K562 (cell line): ENCODE measurements at regions not wholly inside any gene's neighbourhood (a gene's known extent, or its start where the extent isn't known, plus 50 kb on each side); places are given as distances from the start of the nearest gene placed in this dataset.

Experiments
- ATAC-seq: fragments of 200-7000 bp; cut with Tn5 transposase; 3 replicates; pipeline ENCODE4 v1.9.1; 2020; ENCODE audit warnings: moderate library complexity
- BruUV-seq: library from RNA; stranded (reverse); fragments of 400-500 nt; replicated peaks from 2 replicates; lab custom pipeline; 2021; lab: Mats Ljungman, UMichigan
- CTCF ChIA-PET: fragments of 300-600 bp; formaldehyde crosslinking; extraction: SDS; loops from one replicate; lab custom pipeline; 2021; ENCODE audit warnings: low intra/inter-chr PET ratio; lab: Yijun Ruan, JAX
- POLR2A ChIA-PET: fragments of 300-600, 350-650 bp; sonication (Branson Sonifier 250); formaldehyde crosslinking; extraction: SDS; loops from one replicate; lab custom pipeline; 2021; ENCODE audit warnings: antibody characterized with exemption, inconsistent platforms; lab: Yijun Ruan, JAX
- DNase-seq, 4 experiments: peaks; one replicate each; pipeline versions ENCODE4 v3.0.0 to v3.0.0-alpha.2; 2011 to 2018; ENCODE audit warnings: low spot score in 3 of 4, mixed read lengths in 3 of 4; ENCODE audit errors: extremely low read depth in 1 of 4
- FAIRE-seq: peaks from 2 replicates; lab custom pipeline; 2011; peaks lifted over from hg19 to GRCh38; lab: Jason Lieb, UNC
- H2AFZ ChIP-seq: 2 replicates; pipeline ENCODE4 v1.6.0; 2011; ENCODE audit warnings: low read depth, low read length, control low read depth, inconsistent platforms
- H3K27ac ChIP-seq: fragments of 200-600 bp; 3 replicates; pipeline ENCODE4 v1.8.0; 2011; ENCODE audit warnings: low read depth, mild to moderate bottlenecking, control low read depth, inconsistent platforms, low read length, moderate library complexity, mixed read lengths; ENCODE audit errors: extremely low read depth
- H3K27me3 ChIP-seq, 2 experiments: fragments of 300-600 bp in 1 of 2; 2 replicates in 1 of 2; 3 replicates in 1 of 2; pipeline versions ENCODE4 v1.6.0 to v1.8.0; 2011; ENCODE audit warnings: inconsistent platforms in 2 of 2, low read length in 2 of 2, mild to moderate bottlenecking in 1 of 2, mixed read lengths in 1 of 2, moderate library complexity in 1 of 2; ENCODE audit not compliant: control insufficient read depth in 2 of 2, insufficient read depth in 2 of 2
- H3K36me3 ChIP-seq: fragments of 300-600 bp; 3 replicates; pipeline ENCODE4 v1.8.0; 2011; ENCODE audit warnings: mild to moderate bottlenecking, low read length, inconsistent platforms; ENCODE audit not compliant: control insufficient read depth, insufficient read depth
- H3K4me1 ChIP-seq, 2 experiments: fragments of 200-600 bp in 1 of 2; replicated peaks in 1 of 2; 2 replicates in 1 of 2; 3 replicates in 1 of 2; pipeline versions ENCODE4 v1.5.1 to v1.8.0; 2011; ENCODE audit warnings: inconsistent platforms in 2 of 2, low read length in 2 of 2, mild to moderate bottlenecking in 1 of 2, mixed read lengths in 1 of 2, moderate library complexity in 1 of 2; ENCODE audit not compliant: control insufficient read depth in 2 of 2, insufficient read depth in 2 of 2
- H3K4me2 ChIP-seq: 2 replicates; pipeline ENCODE4 v1.6.1; 2011; ENCODE audit warnings: low read length, control low read depth, inconsistent platforms, mixed read lengths; ENCODE audit not compliant: insufficient read depth
- H3K4me3 ChIP-seq: fragments of 200-600 bp; sonication (generic), shearing (Covaris generic); 2 replicates; pipeline ENCODE4 v1.5.1; 2016; ENCODE audit warnings: control low read depth, inconsistent platforms
- H3K79me2 ChIP-seq: fragments of 200-600 bp; 3 replicates; pipeline ENCODE4 v1.8.0; 2011; ENCODE audit warnings: low read length, inconsistent platforms; ENCODE audit not compliant: control insufficient read depth, insufficient read depth
- H3K9ac ChIP-seq, 2 experiments: 2 replicates each; pipeline versions ENCODE4 v1.6.0 to v1.6.1; 2011; ENCODE audit warnings: low read depth in 2 of 2, low read length in 2 of 2, control low read depth in 1 of 2, inconsistent platforms in 1 of 2, mild to moderate bottlenecking in 1 of 2, mixed read lengths in 1 of 2; ENCODE audit not compliant: insufficient read depth in 1 of 2
- H3K9me1 ChIP-seq: one replicate; pipeline ENCODE4 v1.6.0; 2011; ENCODE audit warnings: inconsistent platforms, mild to moderate bottlenecking, low read length, moderate library complexity; ENCODE audit not compliant: control insufficient read depth, insufficient read depth
- H3K9me3 ChIP-seq: replicated peaks from 2 replicates; pipeline ENCODE4 v1.5.1; 2011; ENCODE audit warnings: low read depth, low read length, inconsistent platforms; ENCODE audit not compliant: control insufficient read depth, insufficient read depth
- H4K20me1 ChIP-seq: replicated peaks from 2 replicates; pipeline ENCODE4 v1.6.1; 2011; ENCODE audit warnings: low read length, inconsistent platforms, mixed read lengths; ENCODE audit not compliant: control insufficient read depth, insufficient read depth
- ATF2 ChIP-seq: sonication (generic); formaldehyde crosslinking; IDR thresholded peaks from 2 replicates; pipeline ENCODE4 v1.8.1; 2022; ENCODE audit warnings: missing genetic modification reagents
- BACH1 ChIP-seq: fragments of 200-800 bp; sonication (Bioruptor generic); IDR thresholded peaks from 2 replicates; pipeline ENCODE4 v1.6.1; 2016; ENCODE audit warnings: missing genetic modification characterization, missing compliant biosample characterization
- CHD2 ChIP-seq: IDR thresholded peaks from 2 replicates; pipeline ENCODE4 v1.6.1; 2011; ENCODE audit warnings: low read depth, low read length
- GMEB1 ChIP-seq: fragments of 250-450 bp; sonication (Bioruptor Pico); IDR thresholded peaks from 2 replicates; pipeline ENCODE4 v1.4.0; 2020; ENCODE audit warnings: mild to moderate bottlenecking
- LCOR ChIP-seq: sonication (generic); formaldehyde crosslinking; IDR thresholded peaks from 2 replicates; pipeline ENCODE4 v1.8.0; 2022; ENCODE audit warnings: mild to moderate bottlenecking, missing genetic modification reagents
- TFE3 ChIP-seq: fragments of 450-650 bp; formaldehyde crosslinking; IDR thresholded peaks from 2 replicates; pipeline ENCODE4 v1.4.0; 2020; ENCODE audit warnings: mild to moderate bottlenecking, mixed read lengths
- ZNF143 ChIP-seq: sonication (generic); formaldehyde crosslinking; IDR thresholded peaks from 2 replicates; pipeline ENCODE4 v1.9.0; 2022; ENCODE audit warnings: mild to moderate bottlenecking, missing genetic modification reagents
- ZNF282 ChIP-seq: sonication (generic); formaldehyde crosslinking; IDR thresholded peaks from 2 replicates; pipeline ENCODE4 v1.8.1; 2023; ENCODE audit warnings: missing genetic modification reagents
- ZNF408 ChIP-seq: fragments of 250-450 bp; sonication (Bioruptor Pico); IDR thresholded peaks from 2 replicates; pipeline ENCODE4 v1.4.0; 2020; ENCODE audit warnings: low read depth, mild to moderate bottlenecking, moderate library complexity
- ZNF445 ChIP-seq: fragments of 250-450 bp; sonication (Bioruptor Pico); IDR thresholded peaks from 2 replicates; pipeline ENCODE4 v1.4.0; 2020; ENCODE audit warnings: low read depth, mild to moderate bottlenecking, moderate library complexity
- ZNF77 ChIP-seq: fragments of 250-450 bp; sonication (Bioruptor Pico); IDR thresholded peaks from 2 replicates; pipeline ENCODE4 v1.5.0; 2020
- ZNF79 ChIP-seq: fragments of 250-450 bp; sonication (Bioruptor Pico); IDR thresholded peaks from 2 replicates; pipeline ENCODE4 v1.4.0; 2020; ENCODE audit warnings: low read depth, mild to moderate bottlenecking, moderate library complexity
- WGBS: fragments of 100-300 bp; shearing (Covaris generic); methylation state at CpG from one replicate; pipeline ENCODE4 v1.1.6; 2016; ENCODE audit warnings: low coverage, mixed read lengths; ENCODE audit not compliant: insufficient coverage; ENCODE audit errors: missing lambda C conversion rate; 5-methylcytosine and 5-hydroxymethylcytosine counted together
- in situ Hi-C: fragments of 300-500 bp; cut with MboI; formaldehyde crosslinking; loops from 4 replicates; pipeline ENCODE4 v1.15.0; 2018; ENCODE audit warnings: inconsistent platforms, mixed read lengths
- intact Hi-C: fragments of 100-400 bp; cut with micrococcal nuclease; formaldehyde crosslinking; loops from 2 replicates; pipeline ENCODE4 v1.14.2; 2022

GRCh38 chr6:137647762-137648447 lies 153.7 kb upstream of the OLIG3 start:
- Histone ChIP-seq H3K9me3 (no peaks in the 10 kb centered on the region), H3K4me1 (no peaks in the 10 kb centered on the region), H3K9me1 (no peaks in the 10 kb centered on the region), H3K27me3 (peaks cover 0 to 5% of the 10 kb centered on the region in 2 experiments; a peak in 1 of 5 replicates), H3K36me3 (no peaks in the 10 kb centered on the region), H2AFZ (no peak overlapping the region), H3K9ac (no peak overlapping the region), H4K20me1 (no peaks in the 10 kb centered on the region), H3K4me2 (no peak overlapping the region), H3K4me3 (no peak overlapping the region), H3K79me2 (no peaks in the 10 kb centered on the region), H3K27ac (no peak overlapping the region)
- FAIRE-seq (no peak), ATAC-seq (no peak), DNase-seq (no peak)
- ChIA-PET POLR2A (interaction anchor here (0.6 kb wide), 1 partner anchor 362 kb away, joined by 3 read pairs; no protein-coding TSS in a partner anchor), CTCF (no interaction called here)
- under 1% methylated on average over 5 of the region's 5 CpGs for WGBS
- intact Hi-C loops: loop anchor here (10.0 kb wide), 1 partner anchor 803 kb away; no protein-coding TSS in a partner anchor
- TF ChIP-seq TFE3 (CRISPR knock-in tag) (peak; percentile 58), BACH1 (tag) (no peak)
- in situ Hi-C loops: loop anchor here (25.0 kb wide), 1 partner anchor 811 kb away; no protein-coding TSS in a partner anchor
- no TSS peak for BruUV-seq

GRCh38 chr6:137650720-137651119 lies 156.5 kb upstream of the OLIG3 start:
- BruUV-seq: no TSS peak
- ChIA-PET POLR2A (no interaction called here), CTCF (no interaction called here)
- Histone ChIP-seq H2AFZ (no peak overlapping the region), H3K9me3 (no peaks in the 10 kb centered on the region; the same call in 1 of the 2 replicates), H4K20me1 (no peaks in the 10 kb centered on the region), H3K9me1 (no peaks in the 10 kb centered on the region), H3K4me1 (no peaks in the 10 kb centered on the region), H3K27me3 (peaks cover 0 to 4% of the 10 kb centered on the region in 2 experiments; a peak in 1 of 5 replicates), H3K9ac (no peak overlapping the region), H3K36me3 (no peaks in the 10 kb centered on the region), H3K27ac (no peak overlapping the region), H3K4me3 (no peak overlapping the region), H3K4me2 (no peak overlapping the region), H3K79me2 (no peaks in the 10 kb centered on the region)
- in situ Hi-C loops: no loop called here
- ATAC-seq (no peak), FAIRE-seq (no peak), DNase-seq (no peak)
- intact Hi-C loops: no loop called here
- TF ChIP-seq ZNF408: no peak
- TF ChIP-seq CHD2: no peak
- TF ChIP-seq ZNF77 (CRISPR knock-in tag): no peak
- no peak for TF ChIP-seq ZNF143 (CRISPR knock-in tag)
- TF ChIP-seq LCOR (CRISPR knock-in tag): no peak
- TF ChIP-seq ZNF445: no peak
- TF ChIP-seq GMEB1 (CRISPR knock-in tag): no peak
- no peak for TF ChIP-seq ATF2 (CRISPR knock-in tag)
- no peak for TF ChIP-seq ZNF79
- no peak for TF ChIP-seq ZNF282
